ENCODE measurements at regions not wholly inside any gene's neighbourhood (a gene's known extent, or its start where the extent isn't known, plus 50 kb on each side); places are given as distances from the start of the nearest gene placed in this dataset.

GRCh38 chr5:100130307-100130706 lies 404.9 kb upstream of the FAM174A start:
- TF ChIP-seq CHD2 (IDR thresholded peaks at IDR 0.05; ENCODE audit: low read length) (no peak), POLR2A (IDR thresholded peaks at IDR 0.05; ENCODE audit: control extremely low read depth in 1 of 2, low read depth in 2 of 2, low read length in 2 of 2) (no peak)

Measured in H1 (cell line).